Common myeloid progenitor, CD34-positive (primary cell): ENCODE measurements at regions not wholly inside any gene's neighbourhood (a gene's known extent, or its start where the extent isn't known, plus 50 kb on each side); places are given as distances from the start of the nearest gene placed in this dataset.

ENCODE experiments used
- CTCF ChIA-PET: fragments of 350-600 bp; sonication (Branson Sonifier 250); formaldehyde crosslinking; loops from one replicate; lab custom pipeline; 2021; ENCODE audit warnings: antibody characterized with exemption; lab: Charles Lee
- POLR2A ChIA-PET: fragments of 350-600 bp; sonication (Branson Sonifier 250); formaldehyde crosslinking; loops from one replicate; lab custom pipeline; 2021; ENCODE audit warnings: antibody characterized with exemption; lab: Charles Lee
- DNase-seq, 3 donors: peaks; one replicate each; pipeline versions ENCODE4 v3.0.0 to v3.0.0-alpha.2; 2013
- H3K27ac ChIP-seq, 2 experiments: 1 replicate in 1 of 2; 2 replicates in 1 of 2; pipeline ENCODE4 v1.7.0; 2013; ENCODE audit warnings: inconsistent platforms in 2 of 2, low read length in 2 of 2, mild to moderate bottlenecking in 2 of 2, low read depth in 1 of 2, moderate library complexity in 1 of 2; ENCODE audit not compliant: severe bottlenecking in 2 of 2, insufficient read depth in 1 of 2, poor library complexity in 1 of 2
- H3K27me3 ChIP-seq, 5 experiments: replicated peaks in 2 of 5; 1 replicate in 3 of 5; 2 replicates in 2 of 5; pipeline versions ENCODE4 v1.6.1 to v1.7.0; 2013; ENCODE audit warnings: low read length in 4 of 5, mild to moderate bottlenecking in 2 of 5, moderate library complexity in 2 of 5, inconsistent platforms in 1 of 5; ENCODE audit not compliant: insufficient read depth in 5 of 5, control insufficient read depth in 4 of 5
- H3K36me3 ChIP-seq, 4 experiments: 1 replicate in 2 of 4; 2 replicates in 2 of 4; pipeline versions ENCODE4 v1.6.1 to v1.7.0; 2013; ENCODE audit warnings: low read length in 3 of 4, control low read depth in 1 of 4, mild to moderate bottlenecking in 1 of 4; ENCODE audit not compliant: control insufficient read depth in 4 of 4, insufficient read depth in 4 of 4
- H3K4me1 ChIP-seq, 4 experiments: 1 replicate in 3 of 4; 2 replicates in 1 of 4; pipeline versions ENCODE4 v1.6.1 to v1.7.1; 2013; ENCODE audit warnings: low read length in 3 of 4, mild to moderate bottlenecking in 3 of 4, control low read depth in 1 of 4, inconsistent platforms in 1 of 4, moderate library complexity in 1 of 4; ENCODE audit not compliant: control insufficient read depth in 4 of 4, insufficient read depth in 4 of 4; ENCODE audit errors: control extremely low read depth in 1 of 4
- H3K4me3 ChIP-seq, 7 experiments: 1 replicate in 4 of 7; 2 replicates in 3 of 7; pipeline versions ENCODE4 v1.5.1 to v1.7.0; 2013; ENCODE audit warnings: mild to moderate bottlenecking in 7 of 7, low read length in 6 of 7, moderate library complexity in 6 of 7, inconsistent platforms in 2 of 7, low read depth in 2 of 7, control low read depth in 1 of 7; ENCODE audit not compliant: insufficient read depth in 4 of 7, control insufficient read depth in 1 of 7; ENCODE audit errors: extremely low read depth in 1 of 7
- H3K9me3 ChIP-seq, 5 experiments: 1 replicate in 4 of 5; 2 replicates in 1 of 5; pipeline versions ENCODE4 v1.6.1 to v1.7.1; 2013; ENCODE audit warnings: low read length in 4 of 5, mild to moderate bottlenecking in 2 of 5, inconsistent platforms in 1 of 5, low read depth in 1 of 5, moderate library complexity in 1 of 5; ENCODE audit not compliant: control insufficient read depth in 4 of 5, insufficient read depth in 2 of 5; ENCODE audit errors: control extremely low read depth in 1 of 5
- whole genome bisulfite sequencing: methylation state at CpG from one replicate; pipeline ENCODE4 v1.1.5; 2013; ENCODE audit not compliant: insufficient coverage; 5-methylcytosine and 5-hydroxymethylcytosine counted together

DNA sequence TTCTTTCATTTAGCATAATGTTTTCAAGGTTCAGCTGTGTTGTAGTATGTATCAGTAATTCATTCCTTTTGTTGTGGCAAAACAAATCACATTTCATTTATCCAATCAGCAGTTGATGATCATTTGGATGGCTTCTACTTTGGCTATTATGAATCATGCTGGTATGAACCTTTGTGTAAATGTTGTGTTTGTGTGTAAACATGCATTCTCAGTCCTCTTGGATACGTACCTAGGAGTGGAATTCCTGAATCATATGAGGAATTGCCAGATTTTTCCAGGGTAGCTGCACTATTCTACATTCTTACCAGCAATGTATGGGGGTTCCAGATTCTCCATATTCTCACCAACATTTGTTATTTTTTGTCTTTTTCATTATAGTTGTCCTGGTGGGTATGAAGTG, 578.5 kb upstream of the MKI67 start:
- 89% methylated on average over 1 of the region's 1 CpG for WGBS
- peaks cover 0 to 2% (median 0%) of the 10 kb centered on the region in 5 experiments for H3K9me3 ChIP-seq
- ChIA-PET CTCF (no interaction called here), POLR2A (no interaction called here)
- no peak overlapping the region for H3K4me3 ChIP-seq
- no peak overlapping the region for H3K27ac ChIP-seq
- DNase-seq = no peak
- H3K4me1 ChIP-seq = no peaks in the 10 kb centered on the region
- no peaks in the 10 kb centered on the region for H3K36me3 ChIP-seq
- H3K27me3 ChIP-seq = peaks cover 0 to 43% (median 16%) of the 10 kb centered on the region in 5 experiments

DNA sequence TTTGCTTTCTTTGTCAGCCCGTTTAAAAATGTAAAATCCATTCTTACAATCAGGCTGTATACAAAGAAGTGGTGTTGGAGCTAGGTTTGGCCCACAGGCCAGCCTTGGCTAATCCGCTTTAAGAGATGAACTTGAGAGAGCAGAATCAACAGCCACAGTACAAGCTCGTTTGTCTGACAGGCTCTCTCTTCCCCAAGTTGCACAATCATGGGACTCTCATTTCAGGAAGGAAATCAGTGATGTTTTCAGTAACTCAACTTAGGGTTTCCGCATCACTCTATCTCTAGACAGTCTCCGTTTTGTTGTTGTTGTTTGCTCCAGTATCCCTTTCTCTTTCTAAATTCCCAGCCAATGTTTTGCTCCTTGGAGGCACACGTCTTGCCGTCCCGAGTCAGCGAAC, 582.0 kb upstream of the MKI67 start:
- Histone ChIP-seq H3K4me3 (no peak overlapping the region), H3K36me3 (no peaks in the 10 kb centered on the region), H3K27ac (no peak overlapping the region), H3K27me3 (peaks cover 0 to 62% (median 26%) of the 10 kb centered on the region in 5 experiments), H3K4me1 (no peaks in the 10 kb centered on the region), H3K9me3 (peaks cover 0 to 2% (median 0%) of the 10 kb centered on the region in 5 experiments)
- ChIA-PET POLR2A (no interaction called here), CTCF (no interaction called here)
- no peak for DNase-seq
- 50% methylated on average over 4 of the region's 9 CpGs for WGBS

DNA sequence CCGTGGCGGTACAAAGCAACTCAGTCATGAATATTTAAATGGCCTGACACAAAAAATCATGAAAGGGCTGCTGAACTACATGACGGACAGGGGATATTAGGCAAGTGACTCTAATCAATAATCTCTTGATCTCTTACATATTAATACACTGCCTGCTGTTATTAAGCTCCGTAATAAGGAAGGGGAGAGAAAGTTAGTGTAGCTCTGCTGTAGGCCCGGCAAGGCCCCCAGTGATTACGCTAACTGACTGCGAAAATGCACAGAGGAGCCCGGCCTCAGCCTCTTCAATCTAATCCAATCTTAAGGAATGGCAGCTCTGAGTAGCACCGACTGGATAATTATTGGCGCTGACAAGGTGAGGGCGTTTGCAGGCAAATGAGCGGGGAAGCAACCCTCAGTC, 583.5 kb upstream of the MKI67 start:
- ChIA-PET POLR2A (no interaction called here), CTCF (no interaction called here)
- no peaks in the 10 kb centered on the region for H3K4me1 ChIP-seq
- peaks cover 0 to 2% (median 0%) of the 10 kb centered on the region in 5 experiments for H3K9me3 ChIP-seq
- 85% methylated on average over 8 of the region's 12 CpGs for WGBS
- no peaks in the 10 kb centered on the region for H3K36me3 ChIP-seq
- no peak for DNase-seq
- H3K27ac ChIP-seq = no peak overlapping the region
- peaks cover 0 to 59% (median 26%) of the 10 kb centered on the region in 5 experiments for H3K27me3 ChIP-seq
- no peak overlapping the region for H3K4me3 ChIP-seq

DNA sequence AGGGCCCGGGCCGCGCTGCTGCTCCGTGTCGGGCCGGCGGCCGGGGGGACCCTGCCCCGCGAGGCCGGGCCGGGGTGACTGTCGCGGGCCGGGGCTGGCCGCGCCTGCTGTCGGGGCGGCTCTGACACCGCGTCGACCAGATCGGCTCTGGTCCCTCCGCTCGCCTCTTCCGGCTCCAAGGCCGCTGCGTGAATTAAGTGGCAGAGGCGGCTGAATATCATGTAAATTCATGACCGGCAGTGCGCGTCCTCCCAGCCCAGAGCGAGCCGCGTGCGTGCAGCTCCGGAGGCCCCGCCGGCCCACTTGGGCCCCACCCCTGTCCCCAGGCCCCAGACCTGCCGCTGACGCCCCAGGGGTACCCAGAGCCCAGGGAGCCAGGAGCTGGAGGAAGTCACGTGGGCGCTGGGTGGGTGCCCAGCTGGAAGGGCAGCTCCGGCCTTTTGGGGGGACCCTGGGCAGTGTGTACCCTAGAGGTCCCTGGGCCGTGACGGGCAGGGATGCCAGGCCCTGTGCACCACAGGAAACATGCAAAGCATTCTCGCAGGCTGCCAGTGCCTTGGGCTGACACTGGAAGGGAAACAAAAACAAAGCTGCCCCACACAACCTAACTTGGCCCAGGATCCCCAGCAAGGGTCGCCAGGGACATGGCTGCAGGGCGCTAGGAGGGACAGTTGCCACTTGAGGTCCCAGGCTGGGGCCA, 584.0 kb upstream of the MKI67 start:
- Histone ChIP-seq H3K27me3 (peaks cover 0 to 57% (median 26%) of the 10 kb centered on the region in 5 experiments), H3K36me3 (no peaks in the 10 kb centered on the region), H3K4me3 (no peak overlapping the region), H3K27ac (no peak overlapping the region), H3K4me1 (no peaks in the 10 kb centered on the region), H3K9me3 (peaks cover 0 to 2% (median 0%) of the 10 kb centered on the region in 5 experiments)
- no peak for DNase-seq
- CTCF ChIA-PET = no interaction called here
- POLR2A ChIA-PET = no interaction called here
- 20% methylated on average over 44 of the region's 49 CpGs for WGBS

DNA sequence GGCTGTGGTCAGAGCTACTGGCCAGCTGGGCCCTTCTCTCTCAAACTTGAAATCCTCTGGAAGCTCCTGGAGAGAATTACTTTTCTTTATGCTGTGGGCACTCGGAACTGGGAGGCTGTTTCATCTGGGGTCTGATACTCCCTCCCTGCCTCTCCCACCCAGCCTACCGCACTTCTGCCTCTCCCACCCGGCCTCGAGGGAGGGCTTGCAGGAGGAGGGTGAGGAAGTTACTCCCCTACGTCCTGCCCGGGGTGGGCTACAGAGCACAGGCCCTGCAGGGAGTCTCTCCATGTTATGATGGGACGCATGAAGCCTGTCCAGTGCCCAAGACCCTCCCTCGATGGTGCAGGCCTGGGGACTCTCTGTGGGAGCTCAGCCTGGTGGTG, 584.6 kb upstream of the MKI67 start:
- Histone ChIP-seq H3K27ac (no peak overlapping the region), H3K27me3 (peaks cover 0 to 60% (median 26%) of the 10 kb centered on the region in 5 experiments), H3K9me3 (peaks cover 0 to 2% (median 0%) of the 10 kb centered on the region in 5 experiments), H3K4me3 (no peak overlapping the region), H3K36me3 (no peaks in the 10 kb centered on the region), H3K4me1 (no peaks in the 10 kb centered on the region)
- ChIA-PET CTCF (no interaction called here), POLR2A (no interaction called here)
- no peak for DNase-seq
- 88% methylated on average over 4 of the region's 8 CpGs for WGBS

DNA sequence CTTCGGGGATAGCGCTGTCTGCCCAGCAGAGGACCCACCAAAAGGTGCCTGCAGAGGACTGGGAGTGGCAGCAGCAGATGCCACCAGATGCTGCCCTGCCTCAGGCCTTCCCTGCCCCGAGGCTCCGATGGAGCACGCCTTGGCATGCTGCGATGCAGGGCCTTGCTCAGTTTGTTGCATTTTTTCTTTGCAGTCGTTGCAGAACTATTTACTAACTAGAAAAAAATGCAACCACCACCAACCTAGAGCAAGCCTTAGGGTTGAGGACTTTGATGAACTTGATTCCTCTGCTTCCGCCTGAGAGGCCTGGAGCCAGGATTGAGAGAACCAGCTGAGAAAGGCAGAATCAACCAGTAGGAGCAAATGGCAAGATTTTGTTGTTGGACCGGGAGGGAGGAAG, 585.6 kb upstream of the MKI67 start:
- no peak for DNase-seq
- WGBS = 96% methylated on average over 6 of the region's 9 CpGs
- Histone ChIP-seq H3K4me1 (no peaks in the 10 kb centered on the region), H3K27ac (no peak overlapping the region), H3K9me3 (peaks cover 0 to 2% (median 0%) of the 10 kb centered on the region in 5 experiments), H3K36me3 (no peaks in the 10 kb centered on the region), H3K27me3 (peaks cover 0 to 63% (median 24%) of the 10 kb centered on the region in 5 experiments), H3K4me3 (no peak overlapping the region)
- ChIA-PET CTCF (no interaction called here), POLR2A (no interaction called here)

DNA sequence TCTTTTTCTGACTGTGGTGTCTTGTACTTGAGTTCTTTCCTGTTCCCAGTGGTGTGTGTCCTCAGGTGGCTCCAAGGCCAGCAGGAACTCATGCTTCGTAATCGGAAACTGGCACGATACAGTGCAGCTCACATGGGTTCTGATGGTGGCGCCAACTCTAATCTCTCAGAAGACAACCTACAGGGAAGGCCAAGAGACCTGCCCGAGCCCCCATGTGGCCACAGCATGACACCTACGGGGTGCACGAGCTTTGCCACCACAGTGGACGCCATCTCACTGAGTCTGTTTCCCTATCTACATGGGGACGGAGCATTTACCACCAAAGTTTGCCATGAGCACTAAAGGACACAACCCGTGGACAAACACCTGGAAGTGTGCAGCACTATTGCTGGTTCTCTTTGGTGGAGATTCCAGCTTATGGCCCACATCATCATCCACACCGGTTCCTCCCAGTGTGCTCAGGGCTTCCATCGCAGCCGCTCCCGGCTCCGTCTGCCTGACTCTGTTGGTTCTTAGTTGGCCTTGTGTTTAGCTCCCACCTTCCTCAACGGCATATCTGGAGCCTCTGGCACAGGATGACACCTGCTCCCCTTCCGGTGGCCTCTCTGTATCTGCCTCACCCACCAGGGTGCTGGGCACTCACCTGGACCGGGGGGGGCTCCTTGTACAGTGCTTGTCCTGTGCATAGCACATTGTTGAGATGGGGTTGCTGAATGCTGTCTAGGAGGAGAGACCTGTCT, 586.6 kb upstream of the MKI67 start:
- Histone ChIP-seq H3K9me3 (peaks cover 0 to 1% (median 0%) of the 10 kb centered on the region in 5 experiments), H3K36me3 (no peaks in the 10 kb centered on the region), H3K4me1 (no peaks in the 10 kb centered on the region), H3K27ac (no peak overlapping the region), H3K27me3 (peaks cover 0 to 62% (median 22%) of the 10 kb centered on the region in 5 experiments), H3K4me3 (no peak overlapping the region)
- no peak for DNase-seq
- POLR2A ChIA-PET = no interaction called here
- 97% methylated on average over 18 of the region's 18 CpGs for WGBS
- CTCF ChIA-PET = no interaction called here
